ENCODE measurements at regions not wholly inside any gene's neighbourhood (a gene's known extent, or its start where the extent isn't known, plus 50 kb on each side); places are given as distances from the start of the nearest gene placed in this dataset.

DNA sequence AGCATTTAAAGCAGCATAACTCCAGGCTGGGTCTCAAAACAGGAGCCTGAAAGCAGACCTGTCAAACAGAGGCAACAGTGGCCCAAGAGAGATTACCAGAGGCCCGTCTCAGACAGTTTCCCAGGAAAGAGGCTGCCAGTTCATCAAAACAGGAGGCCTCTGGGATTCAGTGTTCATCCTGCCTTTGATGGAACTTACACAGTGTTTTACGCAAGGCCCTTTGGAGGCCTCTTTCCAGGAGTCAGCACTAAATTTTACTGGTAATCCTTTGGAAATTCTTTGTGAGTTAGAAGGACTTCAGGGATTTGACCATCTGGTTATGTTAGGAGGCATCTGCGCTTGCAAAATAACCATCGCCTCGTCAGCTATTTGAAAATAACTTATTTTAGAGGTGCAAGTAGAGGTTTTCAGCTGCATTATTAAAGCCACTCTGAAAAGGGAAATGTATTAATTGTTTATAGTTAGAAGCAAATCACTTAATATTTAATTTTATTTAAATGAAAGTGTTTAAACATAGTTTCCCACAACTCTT, 501.2 kb upstream of the COBL start:
- no peak for TF ChIP-seq CTCF (IDR thresholded peaks at IDR 0.05)
- TF ChIP-seq POLR2A (IDR thresholded peaks at IDR 0.05): no peak

Measured in thyroid gland (tissue), 4 donors.